CD8-positive, alpha-beta memory T cell (primary cell): ENCODE measurements at regions not wholly inside any gene's neighbourhood (a gene's known extent, or its start where the extent isn't known, plus 50 kb on each side); places are given as distances from the start of the nearest gene placed in this dataset.

Source experiments
- CTCF ChIA-PET: fragments of 350-600 bp; sonication (Branson Sonifier 250); formaldehyde crosslinking; loops from one replicate; lab custom pipeline; 2021; ENCODE audit warnings: antibody characterized with exemption; lab: Charles Lee
- POLR2A ChIA-PET: fragments of 350-600 bp; sonication (Branson Sonifier 250); formaldehyde crosslinking; loops from one replicate; lab custom pipeline; 2021; ENCODE audit warnings: antibody characterized with exemption; lab: Charles Lee
- DNase-seq, 5 donors: peaks; one replicate each; pipeline versions ENCODE4 v3.0.0 to v3.0.0-alpha.2; 2020 to 2022; ENCODE audit warnings: mixed read lengths in 1 of 5
- H3K27ac ChIP-seq: one replicate; pipeline ENCODE4 v1.7.0; 2013; ENCODE audit warnings: low read depth, mild to moderate bottlenecking, low read length, moderate library complexity
- H3K27me3 ChIP-seq: 2 replicates; pipeline ENCODE4 v1.7.0; 2013; ENCODE audit warnings: low read length, mild to moderate bottlenecking; ENCODE audit not compliant: insufficient read depth, poor library complexity, severe bottlenecking
- H3K36me3 ChIP-seq: 2 replicates; pipeline ENCODE4 v1.7.0; 2013; ENCODE audit warnings: mild to moderate bottlenecking, low read length, moderate library complexity; ENCODE audit not compliant: insufficient read depth
- H3K4me1 ChIP-seq: 2 replicates; pipeline ENCODE4 v1.7.0; 2013; ENCODE audit warnings: mild to moderate bottlenecking, low read length, moderate library complexity; ENCODE audit not compliant: insufficient read depth
- H3K4me3 ChIP-seq: 2 replicates; pipeline ENCODE4 v1.7.0; 2013; ENCODE audit warnings: mild to moderate bottlenecking, low read length
- H3K9me3 ChIP-seq: 2 replicates; pipeline ENCODE4 v1.7.0; 2013; ENCODE audit warnings: mild to moderate bottlenecking, low read length
- H3K27ac Mint-ChIP-seq, 8 donors: one replicate each; pipeline ENCODE4 v1.8.0; 2020 to 2021; ENCODE audit warnings: mixed read lengths in 8 of 8, mild to moderate bottlenecking in 6 of 8, inconsistent platforms in 3 of 8, moderate library complexity in 3 of 8
- H3K27me3 Mint-ChIP-seq, 2 donors: one replicate each; pipeline ENCODE4 v1.8.0; 2020 to 2021; ENCODE audit warnings: mixed read lengths in 2 of 2, mild to moderate bottlenecking in 1 of 2, moderate library complexity in 1 of 2
- H3K36me3 Mint-ChIP-seq, 3 donors: one replicate each; pipeline ENCODE4 v1.8.0; 2020 to 2021; ENCODE audit warnings: mixed read lengths in 3 of 3, inconsistent platforms in 1 of 3, mild to moderate bottlenecking in 1 of 3
- H3K4me1 Mint-ChIP-seq, 3 donors: one replicate each; pipeline ENCODE4 v1.8.0; 2020 to 2021; ENCODE audit warnings: mixed read lengths in 3 of 3, inconsistent platforms in 1 of 3, mild to moderate bottlenecking in 1 of 3
- H3K4me3 Mint-ChIP-seq, 7 donors: one replicate each; pipeline ENCODE4 v1.8.0; 2020 to 2021; ENCODE audit warnings: mixed read lengths in 7 of 7, mild to moderate bottlenecking in 6 of 7, moderate library complexity in 4 of 7, inconsistent platforms in 2 of 7
- H3K9me3 Mint-ChIP-seq, 5 donors: one replicate each; pipeline ENCODE4 v1.8.0; 2020 to 2022; ENCODE audit warnings: mixed read lengths in 5 of 5, mild to moderate bottlenecking in 3 of 5, moderate library complexity in 2 of 5, inconsistent platforms in 1 of 5

GRCh38 chr7:15836651-15837050 lies 150.2 kb upstream of the MEOX2 start:
- ChIA-PET CTCF (no interaction called here), POLR2A (no interaction called here)
- Histone ChIP-seq H3K4me3 (no peak overlapping the region), H3K27me3 (no peaks in the 10 kb centered on the region), H3K4me1 (no peaks in the 10 kb centered on the region), H3K36me3 (no peaks in the 10 kb centered on the region), H3K9me3 (no peaks in the 10 kb centered on the region), H3K27ac (no peak overlapping the region)
- no peaks in the 10 kb centered on the region for H3K36me3 Mint-ChIP-seq
- no peak overlapping the region for H3K27ac Mint-ChIP-seq
- H3K9me3 Mint-ChIP-seq, result peaks cover 0 to 11% (median 2%) of the 10 kb centered on the region in 5 donors
- H3K4me1 Mint-ChIP-seq, result no peaks in the 10 kb centered on the region
- DNase-seq, result no peak
- no peak overlapping the region for H3K4me3 Mint-ChIP-seq
- no peaks in the 10 kb centered on the region for H3K27me3 Mint-ChIP-seq

- H3K27ac Mint-ChIP-seq, result no peak overlapping the region
- Histone ChIP-seq H3K9me3 (no peaks in the 10 kb centered on the region), H3K4me1 (no peaks in the 10 kb centered on the region), H3K27ac (no peak overlapping the region), H3K4me3 (no peak overlapping the region), H3K36me3 (no peaks in the 10 kb centered on the region), H3K27me3 (no peaks in the 10 kb centered on the region)
- no peak overlapping the region for H3K4me3 Mint-ChIP-seq
- CTCF ChIA-PET, result no interaction called here
- no peak for DNase-seq
- H3K4me1 Mint-ChIP-seq, result no peaks in the 10 kb centered on the region
- H3K27me3 Mint-ChIP-seq, result no peaks in the 10 kb centered on the region
- no peaks in the 10 kb centered on the region for H3K36me3 Mint-ChIP-seq
- POLR2A ChIA-PET, result no interaction called here
- H3K9me3 Mint-ChIP-seq, result peaks cover 0 to 11% (median 2%) of the 10 kb centered on the region in 5 donors
These were observed 149.6 kb upstream of the MEOX2 start for GRCh38 chr7:15836041-15836440.

GRCh38 chr7:15834446-15834845 lies 148.0 kb upstream of the MEOX2 start:
- CTCF ChIA-PET, result no interaction called here
- H3K27me3 Mint-ChIP-seq, result no peaks in the 10 kb centered on the region

GRCh38 chr7:15832996-15833395 lies 146.5 kb upstream of the MEOX2 start:
- Histone ChIP-seq H3K4me1 (no peaks in the 10 kb centered on the region), H3K9me3 (no peaks in the 10 kb centered on the region), H3K27me3 (no peaks in the 10 kb centered on the region), H3K36me3 (no peaks in the 10 kb centered on the region), H3K27ac (no peak overlapping the region), H3K4me3 (no peak overlapping the region)
- CTCF ChIA-PET, result no interaction called here
- DNase-seq, result no peak
- Mint-ChIP-seq H3K4me1 (no peaks in the 10 kb centered on the region), H3K36me3 (no peaks in the 10 kb centered on the region), H3K9me3 (peaks cover 0 to 9% (median 2%) of the 10 kb centered on the region in 5 donors), H3K27ac (no peak overlapping the region), H3K4me3 (no peak overlapping the region), H3K27me3 (no peaks in the 10 kb centered on the region)
- POLR2A ChIA-PET, result no interaction called here

More at GRCh38 chr7:15834446-15834845, 148.0 kb upstream of the MEOX2 start:
- no peak for DNase-seq
- Mint-ChIP-seq H3K4me1 (no peaks in the 10 kb centered on the region), H3K27ac (no peak overlapping the region), H3K9me3 (peaks cover 0 to 9% (median 2%) of the 10 kb centered on the region in 5 donors), H3K36me3 (no peaks in the 10 kb centered on the region), H3K4me3 (no peak overlapping the region)
- Histone ChIP-seq H3K9me3 (no peaks in the 10 kb centered on the region), H3K36me3 (no peaks in the 10 kb centered on the region), H3K4me3 (no peak overlapping the region), H3K27ac (no peak overlapping the region), H3K27me3 (no peaks in the 10 kb centered on the region), H3K4me1 (no peaks in the 10 kb centered on the region)
- POLR2A ChIA-PET, result no interaction called here

DNA sequence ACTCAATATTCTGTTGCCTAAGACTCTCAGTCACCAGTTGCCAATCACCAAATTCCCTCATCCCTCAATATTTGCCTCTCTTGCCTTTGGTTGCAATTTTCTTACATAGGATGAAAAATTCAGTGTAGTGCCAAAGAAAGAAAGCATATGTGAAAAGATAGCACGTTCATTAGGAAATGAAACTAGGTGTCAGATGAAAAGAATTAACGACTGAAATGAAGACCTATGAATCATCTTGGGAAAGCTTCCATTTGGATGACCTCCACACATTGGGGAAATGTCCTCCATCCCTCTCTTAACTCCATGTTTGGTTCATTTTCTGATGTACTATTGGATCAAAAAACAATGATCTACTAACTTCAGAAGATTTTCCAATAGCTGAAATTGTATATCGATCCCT lies 145.1 kb upstream of the MEOX2 start:
- Mint-ChIP-seq H3K4me3 (no peak overlapping the region), H3K4me1 (no peaks in the 10 kb centered on the region), H3K27ac (no peak overlapping the region), H3K9me3 (peaks cover 1 to 8% (median 5%) of the 10 kb centered on the region in 5 donors), H3K36me3 (no peaks in the 10 kb centered on the region), H3K27me3 (no peaks in the 10 kb centered on the region)
- no peak overlapping the region for H3K4me3 ChIP-seq
- no peak overlapping the region for H3K27ac ChIP-seq
- no peaks in the 10 kb centered on the region for H3K36me3 ChIP-seq
- ChIA-PET CTCF (no interaction called here), POLR2A (no interaction called here)
- no peak for DNase-seq
- no peaks in the 10 kb centered on the region for H3K9me3 ChIP-seq
- H3K27me3 ChIP-seq, result no peaks in the 10 kb centered on the region
- no peaks in the 10 kb centered on the region for H3K4me1 ChIP-seq

DNA sequence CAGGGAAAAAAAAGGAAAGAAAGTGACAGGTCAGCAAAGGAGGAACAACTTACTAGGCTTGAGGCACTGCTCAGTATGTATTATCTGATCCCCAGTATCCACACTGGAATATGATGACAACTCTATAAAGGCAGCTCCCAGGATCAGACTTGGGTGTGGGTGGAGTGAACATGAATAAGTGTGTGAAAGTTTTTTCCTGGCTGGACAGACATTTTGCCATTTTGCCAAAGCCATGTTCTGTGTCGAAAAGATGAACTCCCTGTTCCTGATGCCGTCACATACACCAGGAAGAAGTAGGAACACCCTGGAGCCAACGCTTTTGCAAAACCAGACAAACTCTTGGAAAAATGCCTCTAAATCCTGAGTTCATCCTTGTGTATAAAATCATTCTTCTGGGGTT lies 143.2 kb upstream of the MEOX2 start:
- no peak overlapping the region for H3K4me3 Mint-ChIP-seq

GRCh38 chr7:15828881-15829280 lies 142.4 kb upstream of the MEOX2 start:
- no peak overlapping the region for H3K27ac ChIP-seq
- Mint-ChIP-seq H3K4me1 (no peaks in the 10 kb centered on the region), H3K27me3 (no peaks in the 10 kb centered on the region), H3K9me3 (peaks cover 0 to 8% (median 3%) of the 10 kb centered on the region in 5 donors), H3K36me3 (no peaks in the 10 kb centered on the region), H3K27ac (no peak overlapping the region), H3K4me3 (no peak overlapping the region)
- no peaks in the 10 kb centered on the region for H3K36me3 ChIP-seq
- H3K4me1 ChIP-seq, result no peaks in the 10 kb centered on the region
- no peaks in the 10 kb centered on the region for H3K27me3 ChIP-seq
- DNase-seq, result no peak
- H3K9me3 ChIP-seq, result no peaks in the 10 kb centered on the region
- POLR2A ChIA-PET, result no interaction called here
- CTCF ChIA-PET, result no interaction called here
- no peak overlapping the region for H3K4me3 ChIP-seq

More for the DNA sequence above, 143.2 kb upstream of the MEOX2 start:
- Histone ChIP-seq H3K4me3 (no peak overlapping the region), H3K4me1 (no peaks in the 10 kb centered on the region), H3K9me3 (no peaks in the 10 kb centered on the region), H3K36me3 (no peaks in the 10 kb centered on the region), H3K27ac (no peak overlapping the region), H3K27me3 (no peaks in the 10 kb centered on the region)
- Mint-ChIP-seq H3K4me1 (no peaks in the 10 kb centered on the region), H3K27me3 (no peaks in the 10 kb centered on the region), H3K36me3 (no peaks in the 10 kb centered on the region), H3K9me3 (peaks cover 0 to 8% (median 3%) of the 10 kb centered on the region in 5 donors), H3K27ac (no peak overlapping the region)
- CTCF ChIA-PET, result no interaction called here
- POLR2A ChIA-PET, result no interaction called here
- DNase-seq, result no peak

GRCh38 chr7:15821484-15822427 lies 135.3 kb upstream of the MEOX2 start:
- H3K4me1 Mint-ChIP-seq, result no peaks in the 10 kb centered on the region
- peaks cover 0 to 18% (median 0%) of the 10 kb centered on the region in 5 donors for H3K9me3 Mint-ChIP-seq
- Histone ChIP-seq H3K27me3 (no peaks in the 10 kb centered on the region), H3K4me3 (no peak overlapping the region), H3K27ac (no peak overlapping the region), H3K4me1 (no peaks in the 10 kb centered on the region), H3K9me3 (no peaks in the 10 kb centered on the region), H3K36me3 (no peaks in the 10 kb centered on the region)
- no peak overlapping the region for H3K4me3 Mint-ChIP-seq
- H3K36me3 Mint-ChIP-seq, result no peaks in the 10 kb centered on the region
- no peaks in the 10 kb centered on the region for H3K27me3 Mint-ChIP-seq
- ChIA-PET CTCF (no interaction called here), POLR2A (no interaction called here)
- no peak for DNase-seq
- no peak overlapping the region for H3K27ac Mint-ChIP-seq
